Glutamatergic neuron (in vitro differentiated cells): ENCODE measurements at regions not wholly inside any gene's neighbourhood (a gene's known extent, or its start where the extent isn't known, plus 50 kb on each side); places are given as distances from the start of the nearest gene placed in this dataset.
"Not testable (repeated sequence)": the region's sequence is repeated elsewhere in the genome, so short reads cannot be mapped to it uniquely, and the experiment has no call there.

ENCODE experiments used
- DNase-seq: peaks from one replicate; pipeline ENCODE4 v3.0.0; 2022
- H3K27ac Mint-ChIP-seq: one replicate; pipeline ENCODE4 v1.8.0; 2020; ENCODE audit warnings: mild to moderate bottlenecking, mixed read lengths, inconsistent platforms; ENCODE audit not compliant: unreplicated experiment
- H3K27me3 Mint-ChIP-seq: one replicate; pipeline ENCODE4 v1.8.0; 2020; ENCODE audit warnings: mild to moderate bottlenecking, moderate library complexity, mixed read lengths, inconsistent platforms; ENCODE audit not compliant: unreplicated experiment
- H3K36me3 Mint-ChIP-seq: one replicate; pipeline ENCODE4 v1.8.0; 2020; ENCODE audit warnings: mild to moderate bottlenecking, mixed read lengths, inconsistent platforms; ENCODE audit not compliant: unreplicated experiment
- H3K4me1 Mint-ChIP-seq: one replicate; pipeline ENCODE4 v1.8.0; 2020; ENCODE audit warnings: mild to moderate bottlenecking, low read depth, mixed read lengths, inconsistent platforms; ENCODE audit not compliant: unreplicated experiment
- H3K4me3 Mint-ChIP-seq: one replicate; pipeline ENCODE4 v1.8.0; 2020; ENCODE audit warnings: mild to moderate bottlenecking, mixed read lengths, inconsistent platforms; ENCODE audit not compliant: unreplicated experiment
- H3K9me3 Mint-ChIP-seq: one replicate; pipeline ENCODE4 v1.8.0; 2020; ENCODE audit warnings: mild to moderate bottlenecking, moderate library complexity, mixed read lengths, inconsistent platforms; ENCODE audit not compliant: unreplicated experiment
- CTCF ChIP-seq: fragments of 200-600 bp; sonication (generic); IDR thresholded peaks from one replicate; pipeline ENCODE4 v1.5.0; 2021; ENCODE audit not compliant: partially characterized antibody, unreplicated experiment

DNA sequence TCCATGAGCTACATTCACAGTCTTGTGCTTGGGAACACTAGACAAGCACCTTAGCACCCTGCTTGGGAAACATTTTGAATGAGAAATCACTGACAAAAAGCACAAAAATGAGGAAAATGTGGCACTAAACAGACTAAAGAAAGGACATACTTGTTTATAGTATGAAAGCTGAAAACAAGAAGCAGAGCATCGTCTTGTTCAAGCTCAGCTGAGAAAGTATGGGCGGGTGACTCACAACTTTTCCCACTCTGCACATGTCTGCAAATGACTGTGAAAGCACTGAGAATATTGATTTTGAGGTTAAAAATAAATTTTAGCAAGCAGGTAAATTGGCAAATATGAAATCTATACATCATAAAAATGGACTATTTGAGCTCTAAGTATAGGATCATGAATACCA is 725.3 kb downstream of the COL12A1 start:
- H3K27ac Mint-ChIP-seq: no peak overlapping the region
- no peak overlapping the region for H3K4me3 Mint-ChIP-seq
- H3K27me3 Mint-ChIP-seq: no peaks in the 10 kb centered on the region
- no peaks in the 10 kb centered on the region for H3K4me1 Mint-ChIP-seq
- H3K9me3 Mint-ChIP-seq: no peaks in the 10 kb centered on the region
- no peak for DNase-seq
- H3K36me3 Mint-ChIP-seq: peaks cover 4% of the 10 kb centered on the region
- no peak for TF ChIP-seq CTCF

DNA sequence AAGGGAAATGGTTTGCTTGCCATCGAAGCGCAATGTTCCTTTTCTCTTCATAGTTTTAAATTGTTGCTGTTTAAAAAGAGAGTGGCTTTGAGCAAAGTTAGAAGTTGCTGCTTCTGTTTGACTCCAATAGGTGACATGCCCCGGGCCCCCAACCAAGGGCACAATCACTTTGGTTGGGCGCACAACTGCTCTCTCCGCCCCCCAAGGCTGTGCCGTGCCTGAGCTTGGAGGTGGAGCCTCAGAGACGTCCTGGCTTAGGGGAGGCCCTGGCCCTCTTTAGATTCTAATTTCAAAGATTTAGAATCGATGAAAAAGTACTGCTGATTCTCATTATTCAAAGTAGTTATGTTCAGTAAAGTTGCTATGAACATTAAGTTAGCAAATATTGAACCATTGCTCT is 725.9 kb downstream of the COL12A1 start:
- Mint-ChIP-seq H3K9me3 (no peaks in the 10 kb centered on the region), H3K27me3 (no peaks in the 10 kb centered on the region), H3K27ac (no peak overlapping the region), H3K36me3 (peaks cover 1% of the 10 kb centered on the region), H3K4me3 (no peak overlapping the region), H3K4me1 (no peaks in the 10 kb centered on the region)
- no peak for TF ChIP-seq CTCF
- no peak for DNase-seq

GRCh38 chr6:74479420-74479819 is 726.4 kb downstream of the COL12A1 start:
- no peak overlapping the region for H3K27ac Mint-ChIP-seq
- H3K4me3 Mint-ChIP-seq: no peak overlapping the region
- no peak for TF ChIP-seq CTCF
- H3K4me1 Mint-ChIP-seq: no peaks in the 10 kb centered on the region
- peaks cover 1% of the 10 kb centered on the region for H3K27me3 Mint-ChIP-seq
- H3K36me3 Mint-ChIP-seq: no peaks in the 10 kb centered on the region
- DNase-seq: no peak
- no peaks in the 10 kb centered on the region for H3K9me3 Mint-ChIP-seq

DNA sequence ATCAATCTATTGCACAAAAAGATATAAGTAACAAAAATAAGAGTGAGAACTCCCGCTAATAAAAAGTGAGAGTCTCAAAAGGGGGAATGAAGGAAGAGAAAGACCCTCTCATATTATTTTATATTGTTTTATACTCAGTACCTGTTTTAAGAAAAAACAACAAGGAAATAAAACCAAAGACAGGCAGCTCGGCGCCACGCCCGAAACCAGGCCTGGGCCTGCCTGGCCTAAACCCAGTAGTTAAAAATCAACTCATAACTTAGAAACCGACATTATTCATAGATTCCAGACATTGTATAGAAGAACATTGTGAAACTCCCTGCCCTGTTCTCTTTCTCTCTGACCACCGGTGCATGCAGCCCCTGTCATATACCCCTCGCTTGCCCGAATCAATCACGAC is 731.8 kb downstream of the COL12A1 start:
- H3K9me3 Mint-ChIP-seq, H3K27me3 Mint-ChIP-seq, H3K27ac Mint-ChIP-seq, DNase-seq, H3K4me3 Mint-ChIP-seq, H3K4me1 Mint-ChIP-seq, H3K36me3 Mint-ChIP-seq: not testable (repeated sequence)

GRCh38 chr6:74468552-74468951 is 737.3 kb downstream of the COL12A1 start:
- H3K4me3 Mint-ChIP-seq, H3K27me3 Mint-ChIP-seq, H3K27ac Mint-ChIP-seq, H3K9me3 Mint-ChIP-seq, DNase-seq, H3K36me3 Mint-ChIP-seq, H3K4me1 Mint-ChIP-seq: not testable (repeated sequence)

DNA sequence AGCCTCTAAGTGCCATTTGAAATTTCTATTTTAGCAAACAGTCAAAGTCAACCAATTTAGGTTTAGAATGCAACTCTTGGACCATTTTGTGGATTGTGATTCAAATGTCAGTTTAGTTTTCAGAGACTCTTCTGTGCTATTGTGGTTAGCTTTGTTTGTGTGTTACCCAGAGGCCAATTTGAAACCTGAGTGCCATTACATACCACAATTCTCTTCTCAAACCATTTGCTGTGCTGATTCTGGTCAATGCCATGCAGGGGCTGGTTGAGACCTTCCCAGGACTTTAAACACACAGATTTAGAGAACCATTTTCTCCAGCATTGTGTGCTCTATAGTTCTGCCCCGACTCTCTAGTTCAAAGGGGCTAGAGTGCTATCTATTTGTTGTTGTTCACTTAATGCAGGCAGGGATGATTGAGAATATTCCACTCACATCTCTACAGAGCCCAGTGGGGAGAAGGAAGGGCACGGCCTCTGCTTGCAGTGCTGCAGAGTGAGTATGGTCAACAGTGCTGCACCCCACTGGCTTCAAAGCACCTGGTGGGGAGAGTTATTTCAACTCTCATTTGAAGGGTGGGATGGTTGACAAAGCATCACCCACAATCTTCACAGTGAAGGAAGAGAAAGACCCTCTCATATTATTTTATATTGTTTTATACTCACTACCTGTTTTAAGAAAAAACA is 738.2 kb downstream of the COL12A1 start:
- no peak overlapping the region for H3K27ac Mint-ChIP-seq
- TF ChIP-seq CTCF: no peak
- no peaks in the 10 kb centered on the region for H3K4me1 Mint-ChIP-seq
- H3K9me3 Mint-ChIP-seq: peaks cover 3% of the 10 kb centered on the region
- H3K36me3 Mint-ChIP-seq: no peaks in the 10 kb centered on the region
- no peak overlapping the region for H3K4me3 Mint-ChIP-seq
- DNase-seq: no peak
- peaks cover 1% of the 10 kb centered on the region for H3K27me3 Mint-ChIP-seq
